ENCODE measurements at regions not wholly inside any gene's neighbourhood (a gene's known extent, or its start where the extent isn't known, plus 50 kb on each side); places are given as distances from the start of the nearest gene placed in this dataset.
"Not testable (repeated sequence)": the region's sequence is repeated elsewhere in the genome, so short reads cannot be mapped to it uniquely, and the experiment has no call there.

DNA sequence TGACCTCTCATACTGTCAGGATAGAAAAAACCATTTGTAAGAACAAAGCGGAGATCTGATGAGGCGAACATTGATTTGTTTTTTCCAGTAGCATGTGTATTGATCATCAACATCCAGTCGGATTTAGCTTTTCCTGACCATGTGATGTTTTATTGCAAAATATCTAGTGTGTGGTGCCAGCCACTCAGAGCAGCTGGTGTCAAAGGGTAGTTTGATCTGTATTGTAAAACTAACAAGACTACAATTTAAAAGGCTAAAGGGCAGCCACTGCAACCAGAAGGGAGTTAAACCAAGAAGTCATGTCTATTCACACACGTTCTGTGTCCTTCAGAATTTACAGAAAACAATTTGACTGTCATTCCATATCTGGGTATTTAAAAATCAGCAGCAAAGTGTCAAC is 719.0 kb upstream of the FRG1 start:
- TF ChIP-seq, protein P1, sequence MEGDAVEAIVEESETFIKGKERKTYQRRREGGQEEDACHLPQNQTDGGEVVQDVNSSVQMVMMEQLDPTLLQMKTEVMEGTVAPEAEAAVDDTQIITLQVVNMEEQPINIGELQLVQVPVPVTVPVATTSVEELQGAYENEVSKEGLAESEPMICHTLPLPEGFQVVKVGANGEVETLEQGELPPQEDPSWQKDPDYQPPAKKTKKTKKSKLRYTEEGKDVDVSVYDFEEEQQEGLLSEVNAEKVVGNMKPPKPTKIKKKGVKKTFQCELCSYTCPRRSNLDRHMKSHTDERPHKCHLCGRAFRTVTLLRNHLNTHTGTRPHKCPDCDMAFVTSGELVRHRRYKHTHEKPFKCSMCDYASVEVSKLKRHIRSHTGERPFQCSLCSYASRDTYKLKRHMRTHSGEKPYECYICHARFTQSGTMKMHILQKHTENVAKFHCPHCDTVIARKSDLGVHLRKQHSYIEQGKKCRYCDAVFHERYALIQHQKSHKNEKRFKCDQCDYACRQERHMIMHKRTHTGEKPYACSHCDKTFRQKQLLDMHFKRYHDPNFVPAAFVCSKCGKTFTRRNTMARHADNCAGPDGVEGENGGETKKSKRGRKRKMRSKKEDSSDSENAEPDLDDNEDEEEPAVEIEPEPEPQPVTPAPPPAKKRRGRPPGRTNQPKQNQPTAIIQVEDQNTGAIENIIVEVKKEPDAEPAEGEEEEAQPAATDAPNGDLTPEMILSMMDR (IDR thresholded peaks at IDR 0.05; ENCODE audit: borderline replicate concordance, control extremely low read depth, extremely low read depth, insufficient read depth, missing control alignments), result no peak
- in situ Hi-C loops (cut with MboI; ENCODE audit: low sequenced_read_pairs, unreplicated experiment), result no loop called here
- no peak for DNase-seq (ENCODE audit: low spot score)

DNA sequence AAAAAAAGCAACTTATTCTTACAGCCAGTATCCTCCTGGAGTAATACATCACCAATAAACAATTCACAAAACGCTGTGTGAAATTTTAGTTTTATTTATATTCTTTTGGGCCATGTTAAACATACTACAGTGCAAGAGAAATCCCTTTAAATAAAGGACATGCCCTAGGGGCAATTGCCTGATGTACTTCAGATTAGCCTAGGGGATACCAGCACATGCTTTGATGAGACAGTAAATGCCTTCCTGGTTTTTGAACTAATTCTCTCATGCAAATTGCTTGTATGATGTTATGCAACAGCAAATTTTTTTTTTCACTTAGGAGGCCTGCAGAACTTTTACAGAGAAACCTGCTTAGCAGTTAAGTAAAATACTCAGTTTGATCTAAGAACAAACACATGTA is 711.9 kb upstream of the FRG1 start:
- DNase-seq (ENCODE audit: low spot score), result no peak
- in situ Hi-C loops (cut with MboI; ENCODE audit: low sequenced_read_pairs, unreplicated experiment), result no loop called here
- TF ChIP-seq, protein P1 (IDR thresholded peaks at IDR 0.05; ENCODE audit: borderline replicate concordance, control extremely low read depth, extremely low read depth, insufficient read depth, missing control alignments), result no peak

DNA sequence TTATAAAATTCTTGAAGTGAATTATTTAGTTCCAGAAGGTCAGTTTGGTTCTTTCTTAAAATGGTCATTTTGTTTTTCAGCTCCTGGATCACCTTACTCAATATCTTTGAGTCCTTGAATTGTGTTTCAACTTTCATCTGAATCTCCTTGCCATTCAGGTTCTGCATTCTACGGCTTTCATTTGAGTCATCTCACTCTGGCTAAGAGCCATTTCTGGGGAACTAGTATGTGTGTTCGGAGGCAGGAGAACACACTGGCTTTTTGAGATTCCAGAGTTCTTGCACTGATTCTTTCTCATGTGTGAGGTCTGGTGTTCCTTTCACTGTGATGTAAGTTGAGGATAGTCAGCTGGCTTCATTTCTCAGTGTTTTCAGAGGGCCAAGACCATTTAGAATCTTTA is 708.4 kb upstream of the FRG1 start:
- in situ Hi-C loops (cut with MboI; ENCODE audit: low sequenced_read_pairs, unreplicated experiment), result no loop called here
- no peak for DNase-seq (ENCODE audit: low spot score)
- TF ChIP-seq, protein P1 (IDR thresholded peaks at IDR 0.05; ENCODE audit: borderline replicate concordance, control extremely low read depth, extremely low read depth, insufficient read depth, missing control alignments), result no peak

DNA sequence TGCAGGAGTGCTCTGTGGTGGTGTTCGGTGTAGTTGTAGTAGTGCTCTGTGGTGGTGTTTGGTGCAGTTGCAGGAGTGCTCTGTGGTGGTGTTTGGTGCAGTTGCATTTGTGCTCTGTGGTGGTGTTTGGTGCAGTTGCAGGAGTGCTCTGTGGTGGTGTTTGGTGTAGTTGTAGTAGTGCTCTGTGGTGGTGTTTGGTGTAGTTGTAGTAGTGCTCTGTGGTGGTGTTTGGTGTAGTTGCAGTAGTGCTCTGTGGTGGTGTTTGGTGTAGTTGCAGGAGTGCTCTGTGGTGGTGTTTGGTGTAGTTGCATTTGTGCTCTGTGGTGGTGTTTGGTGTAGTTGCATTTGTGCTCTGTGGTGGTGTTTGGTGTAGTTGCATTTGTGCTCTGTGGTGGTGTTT is 706.9 kb upstream of the FRG1 start:
- in situ Hi-C loops (cut with MboI; ENCODE audit: low sequenced_read_pairs, unreplicated experiment), result not testable (repeated sequence)

DNA sequence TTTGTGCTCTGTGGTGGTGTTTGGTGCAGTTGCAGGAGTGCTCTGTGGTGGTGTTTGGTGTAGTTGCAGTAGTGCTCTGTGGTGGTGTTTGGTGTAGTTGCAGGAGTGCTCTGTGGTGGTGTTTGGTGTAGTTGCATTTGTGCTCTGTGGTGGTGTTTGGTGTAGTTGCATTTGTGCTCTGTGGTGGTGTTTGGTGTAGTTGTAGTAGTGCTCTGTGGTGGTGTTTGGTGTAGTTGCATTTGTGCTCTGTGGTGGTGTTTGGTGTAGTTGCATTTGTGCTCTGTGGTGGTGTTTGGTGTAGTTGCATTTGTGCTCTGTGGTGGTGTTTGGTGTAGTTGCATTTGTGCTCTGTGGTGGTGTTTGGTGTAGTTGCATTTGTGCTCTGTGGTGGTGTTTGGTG is 705.7 kb upstream of the FRG1 start:
- DNase-seq (ENCODE audit: low spot score); in situ Hi-C loops (cut with MboI; ENCODE audit: low sequenced_read_pairs, unreplicated experiment): not testable (repeated sequence)

More for the DNA sequence above, 706.9 kb upstream of the FRG1 start:
- not testable (repeated sequence) for DNase-seq (ENCODE audit: low spot score)

DNA sequence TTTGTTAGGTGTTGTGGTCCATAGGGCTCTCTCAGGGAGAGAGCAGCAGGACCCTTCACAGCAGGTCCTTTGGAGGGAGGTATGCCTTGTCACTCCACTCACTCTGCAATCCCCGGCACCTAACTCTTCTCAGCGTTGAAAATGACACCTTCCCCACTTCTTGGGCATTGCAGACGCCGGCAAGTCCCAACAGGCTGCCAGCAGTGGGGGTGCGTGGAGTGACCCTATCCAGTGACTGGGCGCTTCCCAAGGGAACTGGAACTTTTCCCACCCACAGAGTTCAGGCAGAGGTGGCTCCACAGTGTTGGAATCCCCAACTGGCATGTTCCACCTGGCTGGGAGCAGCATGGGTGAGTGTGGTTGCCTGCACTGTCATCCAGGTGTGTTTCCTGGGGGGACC is 705.1 kb upstream of the FRG1 start:
- in situ Hi-C loops (cut with MboI; ENCODE audit: low sequenced_read_pairs, unreplicated experiment), result no loop called here
- no peak for DNase-seq (ENCODE audit: low spot score)
- TF ChIP-seq, protein P1 (IDR thresholded peaks at IDR 0.05; ENCODE audit: borderline replicate concordance, control extremely low read depth, extremely low read depth, insufficient read depth, missing control alignments), result no peak

DNA sequence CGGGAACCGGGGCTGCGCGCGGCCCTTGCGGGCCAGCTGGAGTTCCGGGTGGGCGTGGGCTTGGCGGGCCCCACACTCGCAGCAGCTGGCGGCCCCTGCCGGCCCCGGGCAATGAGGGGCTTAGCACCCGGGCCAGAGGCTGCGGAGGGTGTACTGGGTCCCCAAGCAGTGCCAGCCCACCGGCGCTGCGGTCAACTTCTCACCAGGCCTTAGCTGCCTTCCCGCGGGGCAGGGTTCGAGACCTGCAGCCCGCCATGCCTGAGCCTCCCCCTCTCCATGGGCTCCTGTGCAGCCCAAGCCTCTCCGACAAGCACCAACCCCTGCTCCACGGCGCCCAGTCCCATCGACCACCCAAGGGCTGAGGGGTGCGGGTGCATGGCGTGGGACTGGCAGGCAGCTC is 704.4 kb upstream of the FRG1 start:
- in situ Hi-C loops (cut with MboI; ENCODE audit: low sequenced_read_pairs, unreplicated experiment), result not testable (repeated sequence)

DNA sequence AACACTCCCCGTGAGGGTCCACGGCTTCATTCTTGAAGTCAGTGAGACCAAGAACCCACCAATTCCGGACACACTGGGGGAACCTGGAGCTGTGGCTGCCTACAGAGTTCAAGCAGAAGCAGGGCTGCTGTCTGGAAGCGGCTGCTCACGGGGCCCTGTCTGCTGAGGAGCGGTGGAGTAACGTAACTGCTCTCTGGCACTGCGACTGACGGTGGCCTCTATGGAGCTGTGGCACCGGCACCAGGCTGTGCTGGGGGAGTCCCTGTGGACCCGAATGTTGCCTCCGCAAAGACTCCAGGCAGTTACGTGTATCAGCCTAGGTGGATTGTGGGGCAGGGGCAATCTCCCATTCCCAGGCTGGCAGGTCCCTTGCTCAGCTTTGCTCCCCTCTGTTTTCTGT is 703.3 kb upstream of the FRG1 start:
- TF ChIP-seq, protein P1 (IDR thresholded peaks at IDR 0.05; ENCODE audit: borderline replicate concordance, control extremely low read depth, extremely low read depth, insufficient read depth, missing control alignments), result no peak
- in situ Hi-C loops (cut with MboI; ENCODE audit: low sequenced_read_pairs, unreplicated experiment), result no loop called here
- DNase-seq (ENCODE audit: low spot score), result no peak

More for the DNA sequence above, 704.4 kb upstream of the FRG1 start:
- not testable (repeated sequence) for DNase-seq (ENCODE audit: low spot score)
